ENCODE measurements at regions not wholly inside any gene's neighbourhood (a gene's known extent, or its start where the extent isn't known, plus 50 kb on each side); places are given as distances from the start of the nearest gene placed in this dataset.

GRCh38 chr12:63220921-63221320, 69.9 kb upstream of the AVPR1A start:
- 0% methylated on average over 1 of the region's 1 CpG for WGBS

GRCh38 chr12:63212316-63212715, 61.3 kb upstream of the AVPR1A start:
- Histone ChIP-seq H3K36me3 (ENCODE audit: control insufficient read depth in 2 of 2, insufficient read depth in 2 of 2, low read length in 1 of 2) (no peaks in the 10 kb centered on the region), H3K27ac (ENCODE audit: low read depth in 1 of 2, low read length in 1 of 2) (no peak overlapping the region), H3K4me3 (ENCODE audit: low read length in 2 of 2) (no peak overlapping the region), H3K4me1 (ENCODE audit: control insufficient read depth in 2 of 2, insufficient read depth in 2 of 2, low read length in 2 of 2) (no peaks in the 10 kb centered on the region), H3K27me3 (ENCODE audit: control insufficient read depth in 2 of 2, insufficient read depth in 1 of 2, low read length in 1 of 2) (no peaks in the 10 kb centered on the region), H3K9me3 (ENCODE audit: control insufficient read depth in 2 of 2, insufficient read depth in 1 of 2, low read length in 1 of 2) (no peaks in the 10 kb centered on the region)
- DNase-seq (ENCODE audit: low read depth in 6 of 9, low spot score in 9 of 9): no peak
- WGBS: 98% methylated on average over 3 of the region's 3 CpGs

More at GRCh38 chr12:63220921-63221320, 69.9 kb upstream of the AVPR1A start:
- Histone ChIP-seq H3K4me3 (ENCODE audit: low read length in 2 of 2) (no peak overlapping the region), H3K36me3 (ENCODE audit: control insufficient read depth in 2 of 2, insufficient read depth in 2 of 2, low read length in 1 of 2) (no peaks in the 10 kb centered on the region), H3K27ac (ENCODE audit: low read depth in 1 of 2, low read length in 1 of 2) (no peak overlapping the region), H3K4me1 (ENCODE audit: control insufficient read depth in 2 of 2, insufficient read depth in 2 of 2, low read length in 2 of 2) (no peaks in the 10 kb centered on the region), H3K27me3 (ENCODE audit: control insufficient read depth in 2 of 2, insufficient read depth in 1 of 2, low read length in 1 of 2) (no peaks in the 10 kb centered on the region), H3K9me3 (ENCODE audit: control insufficient read depth in 2 of 2, insufficient read depth in 1 of 2, low read length in 1 of 2) (no peaks in the 10 kb centered on the region)
- DNase-seq (ENCODE audit: low read depth in 6 of 9, low spot score in 9 of 9): no peak

GRCh38 chr12:63208956-63209355, 58.0 kb upstream of the AVPR1A start:
- Histone ChIP-seq H3K4me1 (ENCODE audit: control insufficient read depth in 2 of 2, insufficient read depth in 2 of 2, low read length in 2 of 2) (no peaks in the 10 kb centered on the region), H3K27ac (ENCODE audit: low read depth in 1 of 2, low read length in 1 of 2) (no peak overlapping the region), H3K36me3 (ENCODE audit: control insufficient read depth in 2 of 2, insufficient read depth in 2 of 2, low read length in 1 of 2) (no peaks in the 10 kb centered on the region), H3K27me3 (ENCODE audit: control insufficient read depth in 2 of 2, insufficient read depth in 1 of 2, low read length in 1 of 2) (no peaks in the 10 kb centered on the region), H3K4me3 (ENCODE audit: low read length in 2 of 2) (no peak overlapping the region), H3K9me3 (ENCODE audit: control insufficient read depth in 2 of 2, insufficient read depth in 1 of 2, low read length in 1 of 2) (no peaks in the 10 kb centered on the region)
- no peak for DNase-seq (ENCODE audit: low read depth in 6 of 9, low spot score in 9 of 9)

GRCh38 chr12:63206909-63207308, 55.9 kb upstream of the AVPR1A start:
- DNase-seq (ENCODE audit: low read depth in 6 of 9, low spot score in 9 of 9): no peak
- Histone ChIP-seq H3K9me3 (ENCODE audit: control insufficient read depth in 2 of 2, insufficient read depth in 1 of 2, low read length in 1 of 2) (no peaks in the 10 kb centered on the region), H3K4me3 (ENCODE audit: low read length in 2 of 2) (no peak overlapping the region), H3K27ac (ENCODE audit: low read depth in 1 of 2, low read length in 1 of 2) (no peak overlapping the region), H3K36me3 (ENCODE audit: control insufficient read depth in 2 of 2, insufficient read depth in 2 of 2, low read length in 1 of 2) (no peaks in the 10 kb centered on the region), H3K4me1 (ENCODE audit: control insufficient read depth in 2 of 2, insufficient read depth in 2 of 2, low read length in 2 of 2) (no peaks in the 10 kb centered on the region), H3K27me3 (ENCODE audit: control insufficient read depth in 2 of 2, insufficient read depth in 1 of 2, low read length in 1 of 2) (no peaks in the 10 kb centered on the region)
- WGBS: 76% methylated on average over 3 of the region's 3 CpGs

GRCh38 chr12:63206494-63206893, 55.5 kb upstream of the AVPR1A start:
- Histone ChIP-seq H3K36me3 (ENCODE audit: control insufficient read depth in 2 of 2, insufficient read depth in 2 of 2, low read length in 1 of 2) (no peaks in the 10 kb centered on the region), H3K9me3 (ENCODE audit: control insufficient read depth in 2 of 2, insufficient read depth in 1 of 2, low read length in 1 of 2) (no peaks in the 10 kb centered on the region), H3K27ac (ENCODE audit: low read depth in 1 of 2, low read length in 1 of 2) (no peak overlapping the region), H3K4me3 (ENCODE audit: low read length in 2 of 2) (no peak overlapping the region), H3K4me1 (ENCODE audit: control insufficient read depth in 2 of 2, insufficient read depth in 2 of 2, low read length in 2 of 2) (no peaks in the 10 kb centered on the region), H3K27me3 (ENCODE audit: control insufficient read depth in 2 of 2, insufficient read depth in 1 of 2, low read length in 1 of 2) (no peaks in the 10 kb centered on the region)
- no peak for DNase-seq (ENCODE audit: low read depth in 6 of 9, low spot score in 9 of 9)
- 88% methylated on average over 1 of the region's 1 CpG for WGBS

Data from thymus (tissue), 11 donors.